ENCODE measurements at regions not wholly inside any gene's neighbourhood (a gene's known extent, or its start where the extent isn't known, plus 50 kb on each side); places are given as distances from the start of the nearest gene placed in this dataset.

DNA sequence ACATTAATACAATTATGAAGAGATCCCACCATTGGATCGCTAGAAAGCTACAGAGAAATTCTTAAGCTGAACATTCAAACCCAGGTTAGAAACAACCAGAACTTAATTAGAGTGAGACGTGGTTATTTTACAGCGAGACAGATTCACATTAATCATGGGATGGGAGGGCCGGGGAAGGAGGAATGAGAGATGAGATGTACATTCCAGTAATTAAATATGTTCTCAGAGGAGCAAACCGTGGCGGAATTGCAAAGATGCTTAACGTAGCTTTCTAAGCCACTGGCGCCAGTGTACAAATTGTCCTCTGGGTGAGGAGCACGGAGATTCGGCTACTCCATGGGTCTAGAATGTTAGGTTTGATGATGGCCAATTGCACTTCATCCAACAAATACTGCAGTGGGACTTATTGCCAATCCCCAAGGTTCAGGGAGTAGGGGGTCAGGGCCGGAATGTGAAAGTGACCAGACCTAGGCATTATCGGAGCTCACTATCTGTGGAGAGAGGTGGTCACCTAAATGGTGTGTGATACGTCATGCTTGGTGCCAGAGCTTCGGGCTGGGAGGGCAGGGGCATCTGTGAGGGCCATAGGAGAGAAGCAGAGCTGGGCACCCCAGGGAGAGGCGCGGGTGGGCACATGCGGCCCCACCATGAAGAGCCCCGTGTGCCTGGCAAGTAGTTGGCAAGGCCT is 114.7 kb downstream of the EDN3 start:
- H3K27ac ChIP-seq, result no peak overlapping the region
- no peaks in the 10 kb centered on the region for H3K9me3 ChIP-seq
- TF ChIP-seq, protein P1, sequence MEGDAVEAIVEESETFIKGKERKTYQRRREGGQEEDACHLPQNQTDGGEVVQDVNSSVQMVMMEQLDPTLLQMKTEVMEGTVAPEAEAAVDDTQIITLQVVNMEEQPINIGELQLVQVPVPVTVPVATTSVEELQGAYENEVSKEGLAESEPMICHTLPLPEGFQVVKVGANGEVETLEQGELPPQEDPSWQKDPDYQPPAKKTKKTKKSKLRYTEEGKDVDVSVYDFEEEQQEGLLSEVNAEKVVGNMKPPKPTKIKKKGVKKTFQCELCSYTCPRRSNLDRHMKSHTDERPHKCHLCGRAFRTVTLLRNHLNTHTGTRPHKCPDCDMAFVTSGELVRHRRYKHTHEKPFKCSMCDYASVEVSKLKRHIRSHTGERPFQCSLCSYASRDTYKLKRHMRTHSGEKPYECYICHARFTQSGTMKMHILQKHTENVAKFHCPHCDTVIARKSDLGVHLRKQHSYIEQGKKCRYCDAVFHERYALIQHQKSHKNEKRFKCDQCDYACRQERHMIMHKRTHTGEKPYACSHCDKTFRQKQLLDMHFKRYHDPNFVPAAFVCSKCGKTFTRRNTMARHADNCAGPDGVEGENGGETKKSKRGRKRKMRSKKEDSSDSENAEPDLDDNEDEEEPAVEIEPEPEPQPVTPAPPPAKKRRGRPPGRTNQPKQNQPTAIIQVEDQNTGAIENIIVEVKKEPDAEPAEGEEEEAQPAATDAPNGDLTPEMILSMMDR (IDR thresholded peaks at IDR 0.05), result no peak
- ATAC-seq (no peak), DNase-seq (no peak)
- intact Hi-C loops (cut with DNase I), result no loop called here
- no peaks in the 10 kb centered on the region for H3K36me3 ChIP-seq
- H3K4me3 ChIP-seq, result no peak overlapping the region
- peaks cover 29% of the 10 kb centered on the region for H3K27me3 ChIP-seq (ENCODE audit: low read depth)
- no peaks in the 10 kb centered on the region for H3K4me1 ChIP-seq

DNA sequence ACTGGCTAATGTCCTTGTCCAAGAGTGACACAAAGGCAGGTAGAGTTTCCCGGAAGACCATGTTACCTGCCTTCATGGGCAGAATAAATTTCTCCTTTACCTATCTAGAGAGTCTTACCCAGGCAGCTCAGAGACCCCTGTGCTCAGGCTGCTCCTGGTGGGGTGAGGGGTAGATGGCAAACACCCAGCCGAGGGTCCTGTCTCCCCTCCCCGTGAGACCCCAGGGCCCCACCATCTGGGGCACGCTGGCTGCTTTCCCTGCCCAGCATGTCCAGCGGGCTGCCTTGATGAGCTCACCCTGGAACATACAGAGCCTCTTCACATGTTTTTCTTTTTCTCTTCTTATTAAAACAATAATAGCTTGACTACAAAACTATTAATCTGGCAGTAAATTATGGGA is 116.5 kb downstream of the EDN3 start:
- no peaks in the 10 kb centered on the region for H3K9me3 ChIP-seq
- H3K27ac ChIP-seq, result no peak overlapping the region
- H3K27me3 ChIP-seq (ENCODE audit: low read depth), result peaks cover 29% of the 10 kb centered on the region
- H3K36me3 ChIP-seq, result no peaks in the 10 kb centered on the region
- no peaks in the 10 kb centered on the region for H3K4me1 ChIP-seq
- DNase-seq (no peak), ATAC-seq (no peak)
- intact Hi-C loops (cut with DNase I), result no loop called here
- no peak overlapping the region for H3K4me3 ChIP-seq
- TF ChIP-seq, protein P1 (IDR thresholded peaks at IDR 0.05), result no peak

DNA sequence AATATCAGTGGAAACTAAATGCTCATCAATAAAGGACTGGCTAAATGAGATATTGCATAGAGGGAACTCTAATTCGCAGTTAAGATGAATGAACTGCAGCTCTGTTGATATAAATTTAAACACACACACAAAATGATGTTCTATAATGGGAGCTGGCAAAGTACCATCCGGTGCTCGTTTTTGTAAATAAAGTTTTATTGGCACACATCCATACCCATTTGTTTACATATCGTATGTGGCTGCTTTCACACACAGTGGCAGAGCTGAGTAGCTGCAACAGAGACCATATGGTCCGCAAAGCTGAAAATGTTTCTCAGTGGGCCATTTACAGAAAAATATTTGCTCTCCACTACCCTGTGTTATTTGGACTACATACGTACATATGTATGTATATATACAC is 120.7 kb downstream of the EDN3 start:
- no peak overlapping the region for H3K4me3 ChIP-seq
- intact Hi-C loops (cut with DNase I), result no loop called here
- TF ChIP-seq, protein P1 (IDR thresholded peaks at IDR 0.05), result no peak
- ATAC-seq (no peak), DNase-seq (no peak)
- H3K4me1 ChIP-seq, result no peaks in the 10 kb centered on the region
- H3K9me3 ChIP-seq, result no peaks in the 10 kb centered on the region
- H3K27ac ChIP-seq, result no peak overlapping the region
- H3K27me3 ChIP-seq (ENCODE audit: low read depth), result peaks cover 22% of the 10 kb centered on the region
- no peaks in the 10 kb centered on the region for H3K36me3 ChIP-seq

DNA sequence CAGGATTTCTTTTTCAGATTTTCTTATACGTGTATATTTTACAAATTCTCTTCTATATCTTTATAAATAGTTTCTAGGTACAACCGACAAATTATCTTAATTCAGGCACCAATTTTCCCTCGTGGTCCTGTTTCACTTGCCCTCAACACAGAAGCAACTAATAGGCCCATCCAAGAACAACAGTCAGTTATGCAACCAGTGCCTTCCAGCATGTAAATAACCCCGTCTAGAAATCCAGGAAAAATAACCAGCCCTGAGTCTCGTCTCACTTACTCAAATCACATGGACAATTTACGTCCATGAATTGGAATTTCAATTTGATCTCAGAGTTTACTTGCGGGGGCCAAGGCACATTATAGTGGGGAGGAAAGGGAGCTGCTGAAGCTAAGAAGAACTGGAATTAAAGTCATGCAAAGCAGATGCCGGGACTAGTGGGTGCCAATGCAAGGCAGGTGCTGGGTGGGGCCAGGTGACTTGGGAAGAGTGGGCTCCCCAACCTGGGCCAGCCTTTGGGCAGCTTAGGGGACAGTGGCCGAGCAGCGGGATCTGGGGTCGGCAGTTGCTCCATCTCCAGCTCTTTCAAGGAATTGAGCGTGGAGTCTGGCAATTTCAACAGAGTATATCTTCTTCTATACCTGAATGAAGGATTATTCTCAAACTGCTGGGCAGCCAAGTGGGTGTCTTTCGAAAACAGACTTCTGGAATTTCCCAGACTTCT is 121.7 kb downstream of the EDN3 start:
- H3K27me3 ChIP-seq (ENCODE audit: low read depth), result peaks cover 15% of the 10 kb centered on the region
- H3K4me3 ChIP-seq, result no peak overlapping the region
- intact Hi-C loops (cut with DNase I), result no loop called here
- H3K36me3 ChIP-seq, result no peaks in the 10 kb centered on the region
- no peaks in the 10 kb centered on the region for H3K4me1 ChIP-seq
- ATAC-seq, result no peak
- DNase-seq, result no peak
- TF ChIP-seq, protein P1 (IDR thresholded peaks at IDR 0.05), result no peak
- no peak overlapping the region for H3K27ac ChIP-seq
- H3K9me3 ChIP-seq, result no peaks in the 10 kb centered on the region

DNA sequence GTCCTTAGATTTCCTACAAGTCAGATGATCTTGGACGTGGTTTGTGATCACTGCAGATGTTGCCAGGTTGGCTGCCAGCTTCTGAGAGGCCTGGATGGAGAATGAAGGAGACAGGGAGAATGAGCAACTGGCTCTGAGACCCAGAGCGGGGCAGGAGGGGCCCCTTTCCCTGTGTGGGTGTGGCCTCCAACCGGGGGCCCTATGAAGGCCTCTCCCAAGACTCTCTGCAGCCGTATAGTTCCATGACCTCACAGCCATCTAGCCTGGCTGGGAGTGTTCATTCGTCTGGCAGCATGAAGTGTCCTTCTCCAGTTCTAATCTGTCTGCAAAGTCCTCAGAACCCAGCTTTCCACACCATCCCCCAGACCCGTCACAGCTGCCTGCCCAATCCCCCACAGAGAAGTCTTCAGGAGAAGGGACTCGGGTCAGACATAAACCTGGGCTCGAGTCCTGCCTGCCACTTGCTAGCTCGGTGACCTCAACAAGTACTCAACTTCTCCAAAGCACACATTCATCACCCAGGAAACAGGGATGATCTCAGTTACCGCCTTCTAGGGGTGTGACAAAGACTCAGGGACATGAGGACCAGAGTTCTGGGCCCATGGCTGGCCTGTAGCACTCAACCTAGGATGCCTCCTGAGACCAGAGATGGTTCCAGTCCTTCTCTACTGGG is 122.6 kb downstream of the EDN3 start:
- peaks cover 12% of the 10 kb centered on the region for H3K27me3 ChIP-seq (ENCODE audit: low read depth)
- no peaks in the 10 kb centered on the region for H3K4me1 ChIP-seq
- H3K36me3 ChIP-seq, result no peaks in the 10 kb centered on the region
- intact Hi-C loops (cut with DNase I), result no loop called here
- no peak overlapping the region for H3K27ac ChIP-seq
- TF ChIP-seq, protein P1 (IDR thresholded peaks at IDR 0.05), result no peak
- H3K4me3 ChIP-seq, result no peak overlapping the region
- no peak for ATAC-seq
- no peaks in the 10 kb centered on the region for H3K9me3 ChIP-seq
- DNase-seq, result no peak

All from lower lobe of right lung (tissue), 2 donors.